Activated CD4-positive, alpha-beta T cell treated with anti-CD3 and anti-CD28 coated beads for 48 hours (primary cell): ENCODE measurements at regions not wholly inside any gene's neighbourhood (a gene's known extent, or its start where the extent isn't known, plus 50 kb on each side); places are given as distances from the start of the nearest gene placed in this dataset.

Experiments
- DNase-seq: peaks from one replicate; pipeline ENCODE4 v3.0.0-alpha.2; 2020

DNA sequence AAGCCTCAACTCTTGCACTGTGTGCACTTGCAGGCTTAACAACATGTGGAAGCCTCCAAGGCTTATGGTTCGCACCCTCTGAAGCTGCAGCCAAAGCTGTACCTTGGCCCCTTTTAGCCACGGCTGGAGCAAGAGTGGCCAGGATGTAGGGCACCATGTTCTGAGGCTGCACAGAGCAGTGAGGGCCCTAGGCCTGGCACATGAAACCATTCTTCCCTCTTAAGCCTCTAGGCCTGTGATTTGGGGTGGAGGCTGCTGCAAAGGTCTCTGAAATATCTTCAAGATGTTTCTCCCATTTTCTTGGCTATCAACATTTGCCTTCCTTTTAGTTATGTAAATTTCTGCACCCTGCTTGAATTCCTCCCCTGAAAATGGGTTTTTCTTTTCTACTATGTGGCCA lies 161.9 kb upstream of the SPATS2L start:
- DNase-seq, result no peak

DNA sequence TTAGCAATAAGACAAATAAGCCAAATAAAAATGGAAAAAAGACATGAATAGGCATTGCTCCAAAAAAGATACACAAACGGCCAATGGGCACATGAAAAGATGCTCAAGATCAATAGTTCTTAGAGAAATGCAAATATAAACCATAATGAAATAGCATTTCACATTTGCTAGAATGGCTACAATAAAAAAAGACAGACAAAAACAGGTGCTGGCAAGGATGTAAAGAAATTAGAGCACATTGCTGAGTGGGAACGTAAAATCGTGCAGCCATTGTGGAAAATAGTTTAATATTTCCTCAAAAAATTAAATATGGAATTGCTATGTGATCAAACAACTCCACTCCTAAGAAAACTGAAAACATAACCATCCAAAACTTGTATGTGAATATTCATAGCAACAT lies 160.0 kb upstream of the SPATS2L start:
- no peak for DNase-seq

DNA sequence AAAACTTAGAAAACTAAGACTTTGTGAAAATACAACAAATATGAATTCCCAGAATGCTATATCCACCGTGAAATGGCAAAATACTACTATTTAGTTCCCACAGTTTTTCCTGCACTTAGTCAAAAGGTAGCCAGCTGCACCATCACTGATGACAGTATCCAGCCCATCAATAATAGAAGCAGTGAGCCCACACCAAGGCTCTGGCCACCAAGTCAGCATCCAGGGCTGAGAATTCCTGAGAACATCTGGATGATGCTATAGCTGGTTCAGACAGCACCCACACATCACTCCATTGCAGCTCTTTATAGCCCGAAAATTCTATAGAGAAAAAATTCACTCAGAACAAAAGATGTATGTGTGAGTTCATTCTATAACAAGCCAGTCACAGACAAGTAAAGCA lies 159.1 kb upstream of the SPATS2L start:
- no peak for DNase-seq

DNA sequence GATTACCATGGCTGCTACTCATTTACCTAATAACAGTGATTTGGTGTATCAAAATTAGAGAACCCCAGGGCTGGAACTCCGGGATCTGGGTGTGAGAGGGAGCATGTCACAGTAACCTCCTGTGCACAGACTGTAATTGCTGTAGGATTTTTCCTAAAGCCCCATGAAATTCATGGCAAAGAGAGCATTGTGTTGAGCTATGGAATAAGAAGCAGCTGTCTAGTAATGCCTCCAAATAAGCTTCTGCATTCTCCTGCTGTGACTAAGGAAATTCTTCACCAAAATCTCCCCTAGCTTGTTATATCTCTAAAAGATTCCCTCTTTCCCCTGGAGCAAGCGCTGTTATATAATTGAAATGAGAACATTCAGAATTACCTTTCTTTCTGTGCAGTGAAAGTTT lies 158.1 kb upstream of the SPATS2L start:
- DNase-seq, result no peak

DNA sequence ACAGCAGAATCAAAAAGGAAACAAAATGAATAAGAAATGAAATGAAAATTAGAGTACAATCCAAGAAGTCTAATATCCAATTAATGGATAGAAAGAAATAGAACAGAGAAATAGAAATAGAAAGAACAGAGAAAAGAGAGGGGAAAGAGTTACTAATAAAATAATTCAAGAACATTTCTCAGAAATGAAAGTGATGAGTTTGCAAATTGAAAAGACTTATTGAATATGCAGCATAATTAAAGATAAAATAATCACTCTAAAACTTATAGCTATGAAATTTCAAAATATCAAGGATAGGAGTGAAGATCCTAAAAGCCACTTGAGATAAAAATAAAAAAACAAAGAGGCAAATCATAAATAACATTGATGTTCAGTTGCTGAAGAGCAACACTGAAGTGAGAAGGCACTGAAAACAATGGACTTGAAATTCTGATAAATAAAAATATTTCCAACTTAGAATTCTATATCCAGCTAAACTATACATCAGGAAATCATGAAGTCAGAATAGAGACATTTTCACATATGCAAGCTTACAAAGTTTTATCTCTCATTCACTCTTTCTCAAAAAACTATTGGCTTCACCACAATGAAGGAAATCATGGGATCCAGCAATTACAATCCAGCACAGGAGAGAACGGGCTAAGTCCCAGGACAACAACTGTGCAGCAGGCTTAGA lies 155.9 kb upstream of the SPATS2L start:
- DNase-seq, result no peak

DNA sequence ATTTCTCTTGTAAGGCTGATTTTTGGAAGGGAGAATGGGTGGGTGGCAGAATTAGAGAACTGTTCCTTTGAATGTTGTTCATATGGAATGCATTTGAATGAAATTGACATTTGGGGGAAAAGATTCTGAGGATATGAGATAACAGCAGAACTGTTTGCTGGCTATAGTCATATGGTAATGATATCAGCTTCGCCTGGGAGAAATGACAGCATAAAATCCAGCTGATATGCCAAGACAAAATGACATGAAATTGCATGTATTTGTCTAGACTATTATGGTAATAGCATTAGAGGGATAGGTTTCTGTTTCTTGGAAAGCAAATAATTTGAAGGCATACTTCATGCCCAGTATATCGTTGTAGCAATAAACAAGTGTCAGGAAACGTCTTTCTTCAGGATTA lies 150.8 kb upstream of the SPATS2L start:
- no peak for DNase-seq

DNA sequence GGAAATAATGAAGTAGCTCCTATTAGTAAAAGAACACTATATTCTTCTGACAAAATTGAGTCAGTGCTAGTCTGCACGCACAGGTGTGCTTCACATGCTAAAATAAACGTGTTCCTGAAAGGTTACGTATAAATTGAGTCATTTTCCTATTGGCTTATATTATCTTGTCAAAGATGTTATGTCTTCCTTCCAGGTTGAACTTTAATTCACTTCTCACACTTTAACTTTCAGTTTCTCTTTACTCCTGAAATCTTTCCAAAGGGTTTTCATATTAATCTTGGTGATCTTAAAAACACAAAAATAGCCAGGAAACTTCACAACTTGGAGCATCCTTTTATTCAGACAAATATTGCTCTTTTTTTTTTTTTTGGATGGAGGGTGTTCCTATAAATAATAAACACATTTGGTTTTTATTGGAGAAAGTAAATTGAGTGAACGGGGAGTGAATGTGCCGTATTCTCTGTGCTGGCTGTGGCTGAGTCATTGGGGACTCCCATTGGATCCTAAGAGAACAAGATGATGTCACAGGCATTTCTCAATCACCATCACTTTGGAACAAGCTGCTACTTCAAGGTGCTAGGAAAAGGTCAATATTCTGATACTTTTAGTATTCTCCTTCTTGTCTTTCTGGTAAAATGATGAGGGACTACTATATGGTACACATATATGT lies 150.2 kb upstream of the SPATS2L start:
- DNase-seq, result no peak

DNA sequence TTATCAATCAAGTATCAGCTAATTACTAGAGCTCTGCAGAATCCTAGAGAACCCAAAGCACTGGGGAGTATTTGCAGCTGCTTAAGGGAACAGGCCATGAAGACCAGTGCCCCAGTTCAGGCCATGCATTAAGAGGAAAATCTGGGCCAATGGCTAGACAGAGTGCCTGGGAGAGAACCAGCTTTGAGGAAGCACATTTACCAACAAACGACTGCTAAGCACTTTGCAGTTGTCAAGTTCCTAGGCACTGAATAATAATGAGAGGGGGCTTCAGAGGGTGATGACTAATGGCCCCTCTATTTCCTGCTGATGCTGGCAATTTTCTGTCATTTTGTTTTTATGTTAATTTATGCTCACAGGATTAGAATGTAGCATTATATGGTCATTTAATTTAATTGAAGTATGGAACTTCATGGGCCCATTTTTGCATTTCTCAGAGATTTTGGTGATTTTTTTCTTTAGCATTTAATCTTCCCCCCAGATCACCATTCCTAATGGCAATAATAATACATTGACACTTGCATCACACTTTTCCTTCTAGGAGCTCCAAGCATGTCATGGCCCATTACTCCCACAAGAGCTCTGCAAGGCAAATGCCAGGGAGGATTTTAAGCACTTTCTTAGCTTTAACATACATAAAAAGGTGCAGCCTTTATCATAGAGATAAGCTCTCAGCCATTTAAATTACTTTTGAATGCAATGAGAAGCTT lies 147.7 kb upstream of the SPATS2L start:
- DNase-seq, result no peak

DNA sequence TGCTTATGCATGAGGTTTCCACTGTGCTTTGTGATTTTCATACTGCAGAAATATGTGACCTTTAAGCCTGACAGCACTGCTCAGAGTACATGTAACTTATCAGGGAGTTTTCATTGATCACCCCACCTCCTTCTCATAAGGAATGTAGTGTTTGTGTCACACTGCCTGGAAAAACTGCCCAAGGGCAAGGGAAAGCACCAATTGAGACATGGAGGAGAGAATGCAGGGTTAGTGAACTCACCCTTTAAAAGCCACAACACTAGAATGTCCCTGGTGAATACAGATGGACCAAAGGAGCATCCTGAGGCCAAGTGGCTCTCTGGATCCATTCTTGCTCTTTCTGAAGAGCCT lies 147.2 kb upstream of the SPATS2L start:
- no peak for DNase-seq

DNA sequence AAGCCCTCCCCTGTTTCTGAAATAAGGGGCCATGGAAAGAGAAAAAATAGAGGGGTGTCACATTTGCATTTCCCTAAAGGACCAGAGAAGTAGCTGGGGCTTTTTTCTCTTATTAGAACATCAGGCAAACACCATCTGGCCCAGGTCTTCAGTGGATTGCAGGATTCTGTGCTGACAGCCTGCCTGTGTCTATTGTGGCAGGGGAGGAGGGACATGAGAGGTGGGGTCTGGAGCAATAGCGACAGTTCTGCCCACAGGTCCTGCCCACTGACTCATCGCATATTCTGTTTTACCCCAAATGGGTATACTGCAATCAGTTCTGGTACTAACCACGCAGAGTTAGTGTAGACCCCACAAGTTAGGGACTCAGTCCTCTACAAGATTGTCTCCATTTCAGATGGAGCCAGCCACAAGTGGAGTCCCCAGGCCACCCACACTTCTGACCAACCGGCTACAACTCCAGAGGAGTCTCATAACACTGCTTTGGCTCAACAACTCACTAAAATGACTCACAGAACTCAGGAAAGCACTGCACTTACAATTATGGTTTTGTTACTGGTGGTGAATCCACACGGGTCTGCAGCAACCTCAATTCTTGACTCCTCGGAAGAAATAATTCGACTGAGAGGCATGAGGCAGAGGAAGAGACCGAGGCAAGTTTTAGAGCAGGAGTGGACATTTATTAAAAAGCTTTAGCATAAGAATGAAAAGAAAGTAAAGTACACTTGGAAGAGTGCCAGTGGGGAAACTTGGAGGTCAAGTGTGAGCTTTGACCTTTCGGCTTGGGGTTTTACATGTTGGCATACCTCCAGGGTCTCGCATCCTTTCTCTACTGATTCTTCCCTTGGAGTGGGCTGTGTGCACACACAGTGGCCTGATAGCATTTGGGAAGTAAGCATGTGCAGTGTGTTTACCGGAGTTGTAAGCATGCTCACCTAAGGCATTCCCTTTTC lies 146.4 kb upstream of the SPATS2L start:
- DNase-seq, result no peak

DNA sequence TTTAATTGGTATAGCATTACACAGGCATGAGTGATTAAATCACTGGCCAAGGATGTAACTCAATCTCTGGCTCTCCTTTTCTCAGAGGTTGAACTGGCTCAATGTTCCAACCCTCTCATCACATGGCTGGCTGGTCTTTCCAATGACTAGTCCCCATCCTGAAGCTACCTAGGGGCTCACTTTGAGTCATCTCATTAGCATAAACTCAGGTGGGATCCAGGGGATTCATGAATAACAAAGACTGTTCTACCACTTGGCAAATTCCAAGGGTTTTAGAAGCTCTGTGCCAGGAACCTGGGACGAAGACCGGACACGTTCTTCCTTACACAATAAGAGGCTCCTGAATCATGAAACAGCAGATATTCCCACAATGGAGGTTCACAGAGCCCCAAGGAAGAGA lies 145.0 kb upstream of the SPATS2L start:
- DNase-seq, result no peak

DNA sequence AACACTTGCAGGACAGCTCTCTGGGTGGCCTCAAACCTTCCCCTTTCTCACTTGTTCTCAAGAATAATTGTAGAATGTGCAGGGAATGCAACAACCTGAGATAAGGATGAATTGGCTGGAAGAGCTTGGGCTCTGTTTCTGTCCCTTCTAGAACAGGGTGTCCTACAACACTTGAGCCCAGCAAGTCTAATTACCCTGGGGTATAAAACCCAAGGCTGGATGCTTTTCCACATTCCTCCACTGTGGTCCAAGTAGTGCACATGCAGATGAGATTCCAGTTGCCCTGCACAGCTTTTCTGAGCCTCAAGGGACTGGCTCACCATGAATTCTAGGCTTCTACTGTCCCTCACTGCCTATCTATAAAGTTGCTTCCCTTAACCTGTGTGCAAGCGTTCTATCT lies 140.8 kb upstream of the SPATS2L start:
- DNase-seq, result no peak

DNA sequence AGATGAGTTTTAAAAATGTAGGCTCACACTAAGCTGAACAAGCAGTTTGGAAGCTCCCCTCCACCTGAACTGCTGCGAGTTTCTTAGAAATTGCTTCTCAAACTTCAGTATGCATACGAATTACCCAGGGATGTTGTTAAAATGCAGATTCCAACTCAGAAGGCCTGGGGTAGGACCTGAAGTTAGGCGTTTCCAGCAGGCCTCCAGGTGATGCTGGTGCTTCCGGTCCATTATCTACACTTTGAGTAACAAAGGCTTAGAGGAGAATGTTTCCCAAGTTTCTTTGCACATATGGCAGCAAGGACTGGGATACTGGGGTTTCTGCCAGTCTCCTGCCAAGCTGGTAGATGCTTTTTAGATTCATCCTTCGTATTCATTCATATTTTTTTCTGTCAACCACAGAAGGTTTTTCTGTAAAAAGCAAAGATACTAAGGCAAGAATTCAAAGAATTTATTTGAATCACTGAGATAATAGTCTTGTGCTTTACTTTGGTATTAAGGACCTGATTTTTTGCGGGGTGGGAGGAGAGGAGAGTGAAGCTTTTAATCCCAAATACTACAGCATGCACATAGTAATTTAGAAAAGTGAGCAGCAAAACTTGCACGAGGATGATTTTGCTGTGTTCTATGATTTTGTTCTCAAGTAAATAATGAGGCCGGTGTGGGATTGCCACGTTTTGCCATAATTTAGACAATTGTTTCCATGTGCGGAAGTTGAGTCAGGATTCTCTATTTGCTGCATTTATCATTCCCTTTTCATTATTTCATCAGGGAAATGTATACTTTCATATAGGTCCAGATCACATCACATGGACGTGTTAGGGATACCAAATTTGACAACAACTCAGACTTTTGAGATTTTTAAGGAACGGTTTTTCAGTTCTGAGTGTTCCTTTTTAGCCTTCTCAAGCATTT lies 137.6 kb upstream of the SPATS2L start:
- no peak for DNase-seq

DNA sequence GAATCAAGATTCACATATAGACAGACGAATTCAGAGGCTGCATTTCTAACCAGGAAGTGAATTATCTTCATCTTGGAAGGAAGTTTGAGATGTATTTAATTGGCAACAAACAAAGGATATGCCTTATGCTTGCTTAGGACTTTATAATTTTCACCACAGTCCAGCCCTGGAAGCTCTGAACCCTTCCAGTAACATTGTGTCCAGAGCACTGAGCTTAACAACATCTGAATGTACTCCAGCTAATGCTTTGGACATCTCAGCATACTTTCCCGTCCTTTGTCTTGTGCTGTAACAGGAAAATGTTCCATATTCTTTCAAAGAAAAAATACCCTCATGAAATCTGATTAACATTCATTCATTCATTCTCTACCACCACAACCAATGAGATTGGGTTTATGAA lies 136.3 kb upstream of the SPATS2L start:
- DNase-seq, result no peak

DNA sequence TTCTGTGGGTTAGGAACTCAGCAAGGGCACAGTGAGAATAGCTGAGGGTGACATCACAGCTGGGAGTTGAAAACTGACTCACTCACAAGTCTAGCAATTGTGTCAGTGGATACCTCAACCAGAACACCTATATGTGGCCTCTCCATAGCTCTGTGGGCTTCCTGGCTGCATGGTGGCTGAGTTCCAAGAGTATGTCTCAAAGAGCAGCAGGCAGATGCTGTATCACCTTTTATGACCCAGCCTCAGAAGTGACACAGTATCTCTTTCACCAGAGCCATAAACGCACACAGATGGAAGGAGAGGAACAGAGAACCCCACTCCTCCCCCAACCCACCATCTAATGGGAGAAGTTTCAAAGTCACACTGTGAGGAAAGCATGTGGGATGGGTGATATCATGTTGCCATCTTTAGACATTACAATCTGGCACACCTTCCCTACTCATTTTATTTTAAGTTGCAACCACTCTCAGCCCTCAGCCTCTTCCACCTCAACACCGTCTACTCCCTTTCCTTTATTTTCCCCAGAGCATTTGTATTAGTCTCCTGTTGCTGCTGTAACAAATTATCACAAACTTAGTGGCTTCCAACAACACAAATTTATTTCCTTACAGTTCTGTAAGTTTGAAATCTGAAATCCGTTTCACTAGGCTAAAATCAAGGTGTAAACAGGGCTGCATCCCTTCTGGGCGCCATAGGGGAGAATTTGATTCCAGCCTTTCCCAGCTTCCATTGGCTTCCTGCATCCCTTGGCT lies 134.6 kb upstream of the SPATS2L start:
- no peak for DNase-seq

DNA sequence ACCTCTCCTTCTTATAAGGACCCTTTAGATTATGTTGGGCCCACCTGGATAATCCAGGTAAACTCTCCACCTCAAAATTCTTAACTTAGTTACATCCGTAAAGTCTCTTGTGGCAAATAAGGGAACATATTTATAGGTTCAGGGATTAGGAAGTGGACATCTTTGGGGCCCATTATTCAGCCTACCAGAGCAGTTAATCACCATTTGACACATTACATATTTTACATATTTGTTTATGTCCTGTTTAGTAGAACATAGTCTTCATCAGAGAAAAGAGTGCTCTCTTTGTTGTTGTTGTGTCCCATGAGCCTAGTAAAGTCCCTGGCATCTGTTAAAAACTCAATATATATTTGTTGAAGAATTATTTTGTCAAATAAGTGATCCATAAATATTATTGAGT lies 134.0 kb upstream of the SPATS2L start:
- no peak for DNase-seq

DNA sequence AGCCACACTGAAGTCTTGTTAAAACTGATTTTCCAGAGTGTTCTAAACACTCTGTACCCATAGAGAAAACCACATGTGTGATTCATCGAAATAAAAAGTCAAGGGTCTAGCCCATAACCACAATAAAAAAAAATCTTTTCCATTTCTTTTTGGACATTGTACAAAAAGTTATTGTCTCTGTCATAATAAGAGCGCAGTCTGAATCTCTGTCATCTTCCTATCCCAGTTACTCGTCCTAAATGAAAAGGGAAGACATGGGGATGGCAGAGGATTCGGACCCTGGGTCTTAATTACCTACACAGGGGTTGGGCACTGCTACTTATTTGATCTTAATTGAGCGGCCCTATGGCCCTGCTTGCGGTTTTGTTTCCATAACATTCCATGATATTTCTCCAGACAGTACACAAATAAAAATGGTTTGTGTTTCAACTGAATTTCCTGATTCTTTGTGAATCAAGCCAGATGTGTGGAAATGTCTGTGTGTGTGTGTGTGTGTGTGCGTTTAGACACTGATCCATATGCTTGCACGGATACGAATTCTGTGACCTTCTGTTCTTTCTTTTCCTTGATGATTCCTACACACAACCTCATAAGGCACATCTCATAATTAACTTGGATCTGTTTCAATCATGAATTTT lies 133.4 kb upstream of the SPATS2L start:
- DNase-seq, result no peak

DNA sequence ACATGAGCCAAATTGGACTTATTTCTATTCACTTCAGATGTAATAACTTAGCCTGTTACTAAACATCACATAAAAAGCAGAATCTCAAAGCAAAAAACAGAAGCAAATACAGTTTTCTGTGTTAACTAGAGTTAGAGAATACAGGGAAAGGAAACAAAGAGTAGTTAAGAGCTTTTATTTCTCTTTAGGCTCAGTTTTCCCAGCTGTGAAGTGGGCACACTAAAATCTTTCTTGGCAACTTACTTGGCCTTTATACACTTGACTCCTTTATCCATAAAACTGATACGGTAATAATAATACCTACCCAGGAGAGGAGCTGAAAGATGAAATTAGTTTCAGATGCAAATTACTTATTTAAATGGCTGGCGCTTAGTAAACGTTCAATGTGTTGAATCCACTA lies 132.8 kb upstream of the SPATS2L start:
- no peak for DNase-seq

DNA sequence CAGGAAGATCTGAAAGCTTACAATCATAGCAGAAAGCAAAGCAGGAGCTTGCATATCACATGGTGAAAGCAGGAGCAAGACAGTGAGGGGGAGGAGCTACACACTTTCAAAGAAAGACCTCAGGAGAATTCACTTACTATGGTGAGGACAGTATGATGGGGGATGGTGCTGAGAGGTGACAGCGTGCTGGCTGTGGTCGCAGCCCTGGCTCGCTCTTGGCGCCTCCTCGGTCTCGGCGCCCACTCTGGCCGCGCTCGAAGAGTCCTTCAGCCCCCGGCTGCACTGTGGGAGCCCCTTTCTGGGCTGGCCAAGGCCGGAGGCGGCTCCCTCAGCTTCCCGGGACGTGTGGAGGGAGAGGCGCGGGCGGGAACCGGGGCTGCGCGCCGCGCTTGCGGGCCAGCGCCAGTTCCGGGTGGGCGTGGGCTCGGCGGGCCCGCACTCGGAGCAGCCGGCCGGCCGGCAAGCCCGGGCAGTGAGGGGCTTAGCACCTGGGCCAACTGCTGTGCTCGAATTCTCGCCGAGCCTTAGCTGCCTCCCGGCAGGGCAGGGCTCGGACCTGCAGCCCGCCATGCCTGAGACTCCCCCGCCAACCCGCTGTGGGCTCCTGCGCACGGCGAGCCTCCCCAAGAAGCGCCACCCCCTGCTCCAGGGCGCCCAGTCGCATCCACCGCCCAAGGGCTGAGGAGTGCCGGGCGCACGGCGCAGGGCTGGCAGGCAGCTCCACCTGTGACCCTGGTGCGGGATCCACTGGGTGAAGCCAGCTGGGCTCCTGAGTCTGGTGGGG lies 131.9 kb upstream of the SPATS2L start:
- DNase-seq, result no peak
